ENCODE measurements at regions not wholly inside any gene's neighbourhood (a gene's known extent, or its start where the extent isn't known, plus 50 kb on each side); places are given as distances from the start of the nearest gene placed in this dataset.

DNA sequence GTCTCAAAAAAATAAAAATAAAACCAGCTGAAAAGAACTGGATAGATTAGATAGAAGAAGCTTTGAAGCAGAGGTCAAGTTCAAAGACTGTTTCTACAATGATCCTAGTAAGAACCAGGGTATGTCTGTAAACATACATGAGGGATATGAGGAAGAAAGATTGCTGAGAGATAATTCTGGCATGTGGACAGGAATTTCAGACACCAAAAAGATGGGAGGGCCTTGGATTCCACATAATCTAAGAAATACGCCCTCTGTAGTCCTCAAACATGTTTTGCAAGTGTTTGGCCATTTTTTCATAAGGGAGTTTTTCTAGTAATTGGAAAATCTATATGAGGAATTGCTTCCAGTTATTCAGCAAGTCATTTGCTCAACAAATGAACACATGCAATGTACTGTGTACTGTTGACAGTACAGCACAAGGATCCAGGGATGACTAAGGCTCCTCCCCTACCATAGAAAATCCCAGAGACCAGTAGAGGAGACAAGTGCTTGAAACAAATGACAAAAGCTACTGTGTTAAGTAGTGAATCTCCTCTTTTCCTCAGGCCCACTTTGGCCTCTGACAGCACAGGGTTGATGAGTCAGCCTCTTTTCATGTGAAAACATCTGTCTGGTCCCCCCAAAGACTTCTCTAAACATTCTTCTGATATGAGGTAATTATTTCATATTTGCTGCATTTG lies 795.9 kb downstream of the MAFB start:
- DNase-seq: no peak

DNA sequence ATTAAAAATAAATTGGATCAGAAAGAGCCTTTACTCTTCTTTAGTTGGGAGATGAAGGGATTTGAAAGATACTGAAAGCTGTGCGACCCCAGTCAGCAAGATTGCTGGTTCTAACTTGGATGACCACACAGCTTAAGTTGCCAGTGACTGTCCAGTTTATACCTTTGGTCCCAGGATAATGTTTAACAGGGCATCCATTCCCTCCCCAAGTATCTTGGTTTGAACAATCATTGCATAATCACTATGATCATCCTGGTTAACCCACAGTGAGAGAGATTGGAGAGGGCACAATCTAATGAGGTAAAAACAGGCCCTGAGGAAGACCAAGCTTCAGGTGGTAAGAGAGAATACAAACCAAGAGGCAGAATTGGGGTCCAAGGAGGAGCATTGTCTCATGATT lies 798.3 kb downstream of the MAFB start:
- no peak for DNase-seq

DNA sequence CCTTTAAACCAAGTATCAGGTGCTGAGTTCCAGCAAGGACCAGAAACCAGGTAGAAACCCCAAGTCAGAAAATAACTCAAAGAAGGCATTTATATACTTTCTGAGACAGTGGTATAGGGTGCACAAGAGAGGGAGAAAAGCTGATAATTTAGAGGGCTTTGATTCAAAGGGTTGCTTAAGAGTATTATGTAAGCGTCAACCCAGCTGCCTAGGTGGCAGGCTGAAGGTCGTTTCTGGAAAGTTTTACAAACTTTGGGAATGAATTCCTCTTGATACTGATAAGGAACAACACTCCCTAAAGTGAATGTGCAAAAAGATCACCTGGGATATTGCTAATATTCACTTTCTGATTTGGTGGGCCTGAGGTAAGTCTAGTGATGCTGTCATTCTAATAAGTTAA lies 800.7 kb downstream of the MAFB start:
- DNase-seq: no peak

DNA sequence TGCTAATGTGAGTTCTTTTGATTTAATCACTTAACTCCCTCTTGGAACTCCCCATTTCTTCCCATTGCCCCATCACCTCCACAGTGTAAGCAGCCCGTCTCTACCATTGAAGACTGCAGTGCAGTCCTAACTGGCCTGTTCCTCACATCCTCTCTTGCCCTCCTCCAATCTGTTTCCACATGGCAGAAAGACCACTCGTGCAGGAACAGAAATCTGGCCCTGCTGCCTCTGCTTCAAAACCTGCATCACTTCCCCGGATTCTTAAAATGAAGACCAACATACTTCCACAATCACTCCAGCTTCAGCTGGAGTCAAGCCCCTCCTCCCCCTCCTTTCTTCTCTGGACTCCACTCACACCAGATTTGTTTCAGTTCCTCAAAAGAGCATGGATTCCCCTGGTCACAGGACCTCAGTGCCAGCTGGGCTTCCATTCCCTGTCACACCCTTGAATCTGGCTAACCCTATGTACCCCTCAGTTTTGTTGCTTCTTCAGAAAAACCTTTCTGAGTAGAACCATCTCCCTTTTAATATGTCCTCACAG lies 802.3 kb downstream of the MAFB start:
- DNase-seq: no peak

DNA sequence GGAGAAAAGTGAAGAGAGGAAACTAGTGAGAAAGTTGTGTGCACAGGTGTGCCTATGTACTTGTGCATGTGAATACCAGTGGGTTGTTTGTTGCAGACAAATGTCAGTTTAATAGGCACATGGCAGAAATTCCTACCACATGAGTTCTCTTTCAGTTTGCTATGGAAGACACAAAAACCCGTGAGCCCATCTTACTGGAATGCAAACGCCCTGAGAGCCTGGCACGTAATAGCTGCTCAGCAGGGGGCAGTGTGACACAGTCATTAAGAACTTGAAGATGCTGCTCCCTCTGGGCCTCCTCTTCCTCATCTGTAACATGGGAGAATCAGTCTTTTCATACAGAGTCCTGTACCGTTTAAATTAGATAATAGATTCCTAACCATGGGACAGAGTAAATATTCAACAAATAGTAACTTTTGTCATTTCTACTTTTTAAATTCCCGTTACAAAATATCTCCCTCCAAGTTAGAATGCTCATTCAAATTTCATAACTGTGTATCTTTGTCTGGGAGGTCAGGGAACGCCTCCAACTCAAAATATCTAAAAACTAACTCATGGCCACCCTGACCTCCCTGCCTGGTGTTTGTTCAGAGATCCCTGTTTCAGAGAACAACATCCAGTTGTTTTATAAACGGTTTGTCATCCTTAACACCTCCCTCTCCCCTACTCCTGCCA lies 802.9 kb downstream of the MAFB start:
- DNase-seq: peak; percentile 21

DNA sequence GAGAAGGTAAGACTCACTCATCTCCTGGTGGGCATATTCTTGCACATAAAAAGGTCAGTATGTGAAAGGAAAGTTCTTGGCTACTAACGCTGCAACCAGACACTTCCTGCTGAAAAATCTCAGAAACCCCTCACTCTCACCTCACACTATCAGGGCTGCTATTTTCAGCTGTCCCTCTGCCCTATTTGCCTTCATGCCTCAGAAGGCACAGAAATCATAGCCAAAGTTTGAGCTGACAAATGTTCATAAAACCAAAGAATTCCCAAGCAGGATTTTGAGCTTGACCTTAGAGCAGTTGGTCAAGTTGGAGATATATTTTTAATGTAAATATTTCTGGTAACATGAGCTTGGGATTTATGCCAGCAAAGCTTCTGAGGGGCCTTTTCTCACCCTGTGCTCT lies 806.2 kb downstream of the MAFB start:
- no peak for DNase-seq

DNA sequence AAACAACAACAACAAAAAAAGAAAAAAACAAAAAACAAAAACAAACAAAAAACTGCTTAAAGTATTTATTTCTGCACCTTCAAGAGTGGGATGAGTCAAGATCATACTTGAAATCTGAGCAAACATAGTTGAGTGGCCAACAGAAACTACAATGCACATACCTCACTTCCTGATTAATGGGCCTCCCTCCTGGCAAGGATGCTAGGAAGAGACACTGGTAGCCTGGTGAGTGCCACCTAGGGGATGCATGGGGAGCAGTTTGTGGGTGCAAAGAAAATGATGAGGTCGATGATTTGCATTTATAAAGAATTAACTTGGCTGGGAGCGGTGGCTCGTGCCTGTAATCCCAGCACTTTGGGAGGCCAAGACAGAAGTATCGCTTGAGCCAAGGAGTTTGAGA lies 808.1 kb downstream of the MAFB start:
- DNase-seq: peak; percentile 2

DNA sequence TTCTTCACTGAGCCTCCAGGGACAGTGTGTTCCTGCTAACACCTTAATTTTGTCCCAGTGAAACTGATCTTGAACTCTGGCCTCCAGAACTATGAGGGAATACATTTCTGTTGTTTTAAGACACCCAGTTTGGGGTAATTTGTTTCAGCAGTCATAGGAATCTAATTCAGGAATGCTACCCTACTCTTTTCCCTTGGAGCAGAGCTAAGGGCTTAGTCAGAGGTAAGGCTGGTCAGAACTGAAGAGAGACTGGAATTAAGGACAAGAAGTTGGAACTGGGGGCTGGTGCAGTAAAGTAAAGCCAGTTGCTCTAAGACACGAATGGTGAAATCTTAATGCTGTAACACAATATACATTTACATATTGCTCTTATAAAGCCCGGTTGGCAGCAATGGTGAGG lies 809.7 kb downstream of the MAFB start:
- DNase-seq: no peak

DNA sequence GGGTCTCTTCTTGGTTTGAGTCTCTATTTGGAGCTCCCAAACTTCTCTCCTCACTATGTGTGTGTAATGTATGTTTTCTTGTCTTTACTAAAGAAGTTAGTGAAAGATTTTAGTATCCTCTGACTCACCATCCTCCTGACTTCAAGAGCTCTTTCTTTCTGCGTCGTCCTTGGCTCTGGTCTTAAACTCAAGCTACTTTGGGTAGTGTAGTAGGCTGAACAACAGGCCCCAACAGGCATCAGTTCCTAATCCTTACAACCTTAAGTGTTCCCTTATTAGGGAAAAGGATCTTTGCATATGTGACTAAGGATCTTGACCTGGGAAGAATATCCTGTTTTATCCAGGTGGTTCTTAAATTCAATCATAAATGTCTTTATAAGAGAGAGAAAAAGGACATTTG lies 810.2 kb downstream of the MAFB start:
- no peak for DNase-seq

DNA sequence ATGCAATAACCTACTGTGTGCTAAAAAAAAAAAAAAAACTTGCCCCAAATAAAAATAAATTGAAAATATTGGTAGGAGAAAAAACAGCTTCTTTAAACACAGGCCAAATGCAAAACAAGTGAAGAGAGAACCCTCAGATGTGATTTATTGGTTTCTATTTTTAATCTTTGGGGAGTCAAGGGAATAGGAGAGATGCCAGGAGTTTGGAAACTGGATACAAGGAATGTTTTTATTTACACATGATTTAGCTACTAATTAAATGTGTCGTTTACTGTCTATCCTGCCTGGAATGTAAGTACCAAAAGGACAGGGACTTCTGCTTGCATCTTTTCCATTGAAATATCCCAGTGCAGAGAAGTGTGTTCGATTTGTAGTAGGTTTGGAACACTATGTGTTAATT lies 810.7 kb downstream of the MAFB start:
- DNase-seq: no peak

DNA sequence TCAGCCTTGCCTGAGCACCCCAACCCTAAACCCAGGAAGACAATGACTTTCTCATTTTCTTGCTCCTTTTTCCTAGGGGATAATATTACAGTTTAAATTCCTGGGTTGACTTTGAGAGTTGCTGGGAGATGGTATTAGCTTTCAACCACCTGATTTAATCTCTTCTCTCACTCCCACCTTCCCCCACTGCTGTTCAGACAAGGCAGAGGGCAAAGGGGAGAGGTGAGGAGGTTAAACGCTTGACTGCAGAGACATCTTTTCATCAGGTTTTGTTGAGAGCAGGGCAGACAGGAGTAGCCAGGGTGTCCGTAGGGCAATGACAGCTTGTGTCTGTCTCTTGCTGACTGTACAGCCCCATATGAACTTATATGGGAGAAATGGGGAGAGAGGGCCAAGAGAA lies 811.2 kb downstream of the MAFB start:
- DNase-seq: no peak

DNA sequence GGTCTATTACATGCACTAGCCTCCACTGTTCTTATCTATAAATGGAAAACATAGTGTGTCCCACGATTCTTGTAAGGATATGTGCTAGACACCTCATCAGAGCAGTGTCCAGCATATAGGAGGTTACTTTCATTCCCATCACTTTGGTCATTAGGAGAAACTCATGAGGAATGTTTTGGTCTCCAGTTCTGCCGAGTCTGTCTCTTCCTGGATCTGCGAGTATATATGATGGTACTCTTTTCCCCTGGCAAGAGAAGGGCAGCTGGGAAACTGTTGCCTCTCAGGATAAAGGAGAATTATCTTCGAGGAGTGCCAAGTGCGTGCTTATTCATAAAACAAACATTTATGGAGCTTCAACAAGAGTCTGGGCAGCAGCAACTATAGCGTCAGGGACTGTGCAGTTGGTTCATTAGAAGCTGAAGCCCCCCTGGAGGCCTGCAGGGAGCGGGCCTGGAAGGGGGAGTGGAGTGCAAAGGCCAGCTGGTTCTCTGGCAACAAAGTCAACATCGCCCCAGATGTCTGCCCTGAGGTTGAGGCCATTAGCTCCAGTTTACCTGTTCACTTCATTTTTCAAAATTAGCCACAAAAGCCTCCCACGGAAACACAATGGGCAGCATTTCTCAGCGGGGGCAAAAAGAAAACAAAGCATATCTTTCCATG lies 811.9 kb downstream of the MAFB start:
- DNase-seq: no peak

DNA sequence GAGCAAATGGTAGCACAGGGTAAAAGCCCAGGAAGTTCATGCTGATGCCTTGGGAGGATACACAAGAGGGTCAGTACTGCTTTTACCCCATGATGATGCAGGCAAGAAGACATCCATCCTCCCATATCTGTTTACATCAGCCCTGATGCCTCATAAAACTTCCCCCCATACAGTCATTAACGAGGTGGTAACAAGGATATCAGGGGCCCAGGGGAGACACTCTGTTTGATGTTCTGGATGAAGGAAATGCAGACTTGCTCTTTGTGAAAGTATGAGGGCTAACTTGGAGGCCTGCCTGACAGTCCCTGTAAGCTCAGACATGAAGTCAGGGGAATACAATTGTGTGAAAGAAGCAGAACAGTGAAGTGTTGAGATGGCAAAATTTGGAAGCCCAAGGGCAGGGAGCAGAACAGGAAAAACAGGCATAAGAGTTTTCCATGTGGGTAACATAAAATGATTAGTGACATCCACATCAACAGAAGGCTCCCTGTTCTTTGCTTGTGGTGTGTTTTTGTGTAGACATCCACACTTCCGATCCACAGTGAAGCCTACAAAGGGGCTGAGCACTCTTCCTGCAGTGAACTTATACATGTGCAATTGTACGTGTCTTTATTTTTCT lies 813.4 kb downstream of the MAFB start:
- DNase-seq: no peak

DNA sequence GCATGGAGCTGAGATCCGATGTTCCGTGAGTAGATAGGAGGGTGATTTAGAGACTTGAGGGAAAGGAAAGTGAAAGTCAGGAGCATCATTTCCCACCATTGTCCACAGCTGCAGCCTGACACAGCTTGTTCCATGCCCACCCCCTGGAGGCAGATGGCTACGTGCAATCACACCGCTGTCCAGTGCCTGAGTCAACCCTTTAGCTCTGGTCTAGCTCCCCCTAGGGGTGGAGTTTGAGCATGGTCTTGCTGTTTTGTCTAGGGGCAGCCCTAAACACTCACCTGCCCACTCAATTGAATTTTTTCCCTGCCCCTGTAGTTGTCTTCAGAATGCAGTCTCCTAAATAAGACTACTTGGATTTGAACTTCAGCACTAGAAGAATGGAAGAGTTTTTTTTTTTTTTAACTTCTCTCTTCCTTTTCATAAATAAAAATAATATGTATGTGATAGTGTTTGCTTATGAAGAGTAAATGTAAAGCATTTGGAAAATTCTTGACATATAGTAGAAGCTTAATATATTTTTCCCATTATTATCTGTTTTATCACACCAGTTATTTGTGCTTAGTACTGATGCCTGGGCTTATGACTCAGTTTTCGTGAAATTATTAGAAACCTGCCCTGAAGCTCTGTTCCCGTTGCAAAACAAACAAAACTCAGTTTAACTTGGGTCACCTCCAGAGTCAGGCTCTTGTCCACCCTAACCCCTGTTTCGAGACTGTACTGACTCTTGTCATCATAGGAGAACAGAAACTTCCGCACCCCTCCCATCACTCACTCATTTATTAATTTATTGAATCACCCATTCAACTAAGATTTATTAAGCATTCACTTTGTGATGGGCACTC lies 814.8 kb downstream of the MAFB start:
- DNase-seq: peak; percentile 62

DNA sequence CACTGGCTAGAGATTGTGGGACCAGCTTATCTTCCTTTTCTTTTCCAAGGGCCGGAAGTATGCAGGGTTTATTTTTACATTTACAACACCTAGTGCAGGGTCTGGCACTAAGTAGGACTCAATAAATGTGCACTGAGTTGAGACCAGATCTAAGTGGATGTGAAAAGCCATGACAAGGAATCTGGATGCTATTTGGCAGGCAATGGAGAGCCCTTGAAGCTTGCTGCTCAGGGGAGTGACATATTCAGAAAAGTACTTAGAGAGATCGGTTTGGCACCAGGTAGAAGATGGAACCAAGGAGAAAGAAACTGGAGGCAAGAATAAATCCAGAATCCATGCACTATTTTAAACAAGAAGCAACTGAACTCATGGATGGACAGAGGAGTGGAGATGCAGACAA lies 815.8 kb downstream of the MAFB start:
- DNase-seq: no peak

DNA sequence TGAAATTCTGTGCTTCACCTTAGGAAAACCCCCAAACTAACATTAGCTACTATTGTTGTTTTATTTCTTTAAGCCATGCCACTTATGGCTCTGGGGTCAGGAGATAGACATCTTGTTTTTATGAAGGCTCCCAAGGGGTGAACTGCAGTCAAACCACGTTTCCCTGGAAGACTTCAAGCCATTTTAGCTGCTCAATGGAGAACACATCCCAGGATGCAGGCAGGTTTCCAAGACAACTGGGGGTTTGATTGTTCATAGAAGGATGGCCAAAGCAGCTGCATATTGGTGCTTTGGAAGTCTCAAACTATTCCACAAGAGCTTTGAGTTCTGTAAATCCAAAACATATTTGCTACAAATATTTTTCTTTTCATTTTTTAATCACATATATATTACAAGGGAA lies 818.0 kb downstream of the MAFB start:
- DNase-seq: no peak

DNA sequence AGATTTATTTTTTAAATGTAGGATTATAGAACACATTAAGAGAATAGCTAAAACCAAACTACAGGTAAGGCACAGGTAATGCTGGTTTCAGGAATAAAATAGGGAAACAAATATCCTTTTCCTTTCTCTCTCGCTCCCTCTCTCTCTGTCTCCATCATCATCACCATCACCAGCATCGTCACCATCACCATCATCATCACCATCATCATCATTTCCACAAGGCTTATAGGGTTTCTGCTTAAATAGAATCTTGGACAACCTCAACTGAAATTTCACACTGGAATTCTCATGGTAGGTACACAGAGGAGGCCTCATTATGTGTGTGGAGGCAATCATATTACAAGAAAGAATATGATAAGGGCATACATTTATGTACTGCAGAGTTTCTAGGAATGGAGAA lies 823.6 kb downstream of the MAFB start:
- DNase-seq: no peak

DNA sequence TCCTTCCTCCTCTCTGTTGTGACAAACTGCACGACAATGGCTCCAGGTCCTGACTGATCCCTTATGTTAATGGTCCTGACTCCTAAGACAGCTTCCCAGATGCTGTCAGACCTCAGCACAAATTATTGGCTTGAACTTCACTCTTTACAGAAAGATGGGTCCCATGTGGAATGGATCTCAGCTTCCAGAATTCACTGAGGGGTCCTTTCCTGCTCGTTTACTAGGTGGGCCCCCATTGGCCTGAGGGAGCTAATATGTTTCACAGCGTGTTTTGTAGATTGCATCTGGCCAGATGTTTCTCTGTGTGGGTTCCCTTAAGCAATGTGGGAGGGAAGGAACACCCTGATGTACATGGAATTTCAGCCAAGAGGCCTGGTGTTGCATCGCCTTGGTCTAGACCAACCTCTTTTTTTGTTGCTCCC lies 826.6 kb downstream of the MAFB start:
- DNase-seq: no peak

DNA sequence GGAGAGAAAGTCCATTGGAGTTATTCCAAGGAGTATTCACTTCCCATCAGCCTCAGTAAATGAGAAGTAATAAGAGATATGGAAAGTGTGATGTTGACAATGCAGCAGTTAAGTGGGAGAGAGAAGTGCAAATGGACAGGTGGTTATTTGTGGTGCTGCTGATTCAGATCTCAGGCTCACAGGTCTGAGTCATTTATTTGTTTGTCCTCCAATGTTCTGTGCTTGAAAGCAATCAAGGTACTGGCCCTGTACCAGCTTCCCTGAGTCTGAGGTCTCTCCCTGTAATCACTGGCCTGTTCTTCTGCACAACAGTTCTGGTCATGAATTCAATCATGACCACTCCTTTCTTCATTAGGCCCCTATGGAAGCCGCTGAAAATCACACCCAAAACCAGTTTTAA lies 827.7 kb downstream of the MAFB start:
- no peak for DNase-seq

DNA sequence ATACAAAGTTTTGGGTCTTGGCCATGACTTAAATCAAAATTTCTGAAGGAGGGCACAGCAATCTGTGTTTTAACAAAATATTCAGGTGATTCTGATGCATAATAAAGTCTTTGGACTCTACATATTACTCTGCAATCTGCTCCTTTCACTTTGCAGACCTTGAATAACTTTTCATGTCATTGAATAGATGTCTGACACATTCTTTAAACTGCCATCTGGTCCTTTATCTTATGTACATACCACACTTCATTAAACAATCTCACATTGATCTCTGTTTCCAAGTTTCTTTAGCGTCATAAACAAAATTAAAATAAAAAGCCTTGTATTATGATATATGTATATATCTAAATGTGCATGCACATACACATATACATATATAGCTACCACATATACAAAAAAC lies 831.2 kb downstream of the MAFB start:
- no peak for DNase-seq

DNA sequence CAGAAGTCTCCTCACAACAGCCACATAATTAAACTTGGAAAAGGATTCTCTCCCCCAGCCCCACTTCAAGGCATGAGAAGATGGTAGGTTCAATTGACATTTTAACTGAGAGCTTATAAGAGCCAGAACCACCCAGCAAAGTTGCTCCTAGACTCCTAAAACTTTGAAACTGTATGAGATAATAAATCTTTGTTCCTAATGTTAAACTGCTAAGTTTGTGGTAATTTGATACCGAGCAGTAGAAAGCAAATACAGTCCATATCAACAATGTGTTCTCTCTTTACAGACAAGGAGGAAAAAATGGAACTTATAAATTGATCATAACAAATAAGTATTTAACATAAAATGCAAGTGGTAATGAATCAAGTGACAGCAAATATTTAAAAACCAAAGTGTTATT lies 831.8 kb downstream of the MAFB start:
- no peak for DNase-seq

DNA sequence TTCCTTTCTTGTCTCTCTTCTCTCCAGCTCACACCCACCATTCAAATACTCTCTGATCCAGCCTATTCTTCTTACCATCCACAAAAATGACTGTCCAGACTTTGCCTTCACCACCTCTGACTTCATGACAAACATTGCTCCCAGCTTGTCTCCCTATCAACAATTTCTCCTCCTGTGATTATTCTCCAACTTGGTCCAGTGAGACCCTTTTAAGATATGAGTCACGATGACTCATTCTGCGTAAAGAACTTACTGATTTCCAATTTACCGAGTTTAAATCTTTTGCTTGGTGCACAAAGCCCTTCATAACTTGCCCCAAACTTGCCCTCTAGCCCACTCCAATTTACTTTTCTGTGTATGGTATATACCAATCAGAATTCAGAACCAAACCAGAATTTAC lies 833.2 kb downstream of the MAFB start:
- no peak for DNase-seq

DNA sequence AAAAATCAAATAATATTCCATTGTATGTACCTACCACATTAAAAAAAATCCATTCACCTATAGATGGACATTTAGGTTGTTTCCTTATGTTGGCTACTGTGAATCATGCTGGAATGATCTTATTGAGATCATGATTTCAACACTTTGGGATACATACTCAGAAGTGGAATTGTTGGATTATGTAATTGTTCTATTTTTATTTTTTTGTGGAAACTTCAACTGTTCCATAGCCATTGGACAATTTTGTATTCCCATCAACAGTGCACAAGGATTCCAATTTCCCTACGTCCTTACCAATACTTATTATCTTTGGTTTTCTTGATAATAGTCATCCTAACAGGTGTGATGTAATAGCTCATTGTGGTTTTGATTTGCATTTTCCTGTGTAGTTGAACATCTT lies 834.0 kb downstream of the MAFB start:
- DNase-seq: no peak
